HEK293 (cell line): ENCODE measurements at regions not wholly inside any gene's neighbourhood (a gene's known extent, or its start where the extent isn't known, plus 50 kb on each side); places are given as distances from the start of the nearest gene placed in this dataset.
"Not testable (repeated sequence)": the region's sequence is repeated elsewhere in the genome, so short reads cannot be mapped to it uniquely, and the experiment has no call there.

Source experiments
- CTCF ChIA-PET: fragments of 350-600 bp; formaldehyde crosslinking; extraction: SDS; loops from one replicate; lab custom pipeline; 2021; ENCODE audit warnings: antibody characterized with exemption; lab: Yijun Ruan, JAX
- POLR2A ChIA-PET: fragments of 300-600 bp; formaldehyde crosslinking; extraction: SDS; loops from one replicate; lab custom pipeline; 2020; ENCODE audit warnings: antibody characterized with exemption, inconsistent platforms; lab: Yijun Ruan, JAX
- H3K27ac ChIP-seq: fragments of 200-500 bp; sonication (Bioruptor generic); 2 replicates; pipeline ENCODE4 v1.5.1; 2014; ENCODE audit warnings: low read depth, low read length, control low read depth, inconsistent platforms; ENCODE audit errors: extremely low read depth
- H3K36me3 ChIP-seq, 2 experiments: fragments of 200-500 bp in 1 of 2; sonication (Bioruptor generic) in 1 of 2; 1 replicate in 1 of 2; 2 replicates in 1 of 2; pipeline ENCODE4 v1.5.1; 2014 to 2017; ENCODE audit warnings: inconsistent platforms in 2 of 2, low read length in 2 of 2; ENCODE audit not compliant: control insufficient read depth in 2 of 2, insufficient read depth in 1 of 2
- H3K4me1 ChIP-seq: fragments of 200-500 bp; sonication (Bioruptor generic); 2 replicates; pipeline ENCODE4 v1.5.1; 2014; ENCODE audit warnings: mild to moderate bottlenecking, low read length, inconsistent platforms; ENCODE audit not compliant: control insufficient read depth, insufficient read depth
- H3K4me3 ChIP-seq: 2 replicates; pipeline ENCODE4 v1.5.1; 2011; ENCODE audit warnings: low read depth, mild to moderate bottlenecking, control low read depth, low read length, moderate library complexity
- H3K9me3 ChIP-seq: fragments of 200-500 bp; sonication (Bioruptor generic); 2 replicates; pipeline ENCODE4 v1.5.1; 2014; ENCODE audit warnings: low read depth, low read length, inconsistent platforms; ENCODE audit not compliant: control insufficient read depth, insufficient read depth
- GLI4 ChIP-seq: fragments of 450-650 bp; formaldehyde crosslinking; IDR thresholded peaks from 2 replicates; pipeline ENCODE4 v1.5.1; 2016; ENCODE audit warnings: missing biosample characterization, missing genetic modification characterization
- REPIN1 ChIP-seq: fragments of 450-650 bp; formaldehyde crosslinking; IDR thresholded peaks from 2 replicates; pipeline ENCODE4 v1.5.1; 2017; ENCODE audit warnings: missing biosample characterization, missing genetic modification characterization, low read depth
- WT1 ChIP-seq: fragments of 450-650 bp; formaldehyde crosslinking; IDR thresholded peaks from 2 replicates; pipeline ENCODE4 v1.5.1; 2016; ENCODE audit warnings: missing biosample characterization, missing genetic modification characterization
- ZBTB11 ChIP-seq: fragments of 450-650 bp; formaldehyde crosslinking; conservative IDR thresholded peaks from 2 replicates; pipeline ENCODE4 v1.5.1; 2016; ENCODE audit warnings: low read depth, missing biosample characterization, missing genetic modification characterization
- ZNF112 ChIP-seq: fragments of 450-650 bp; formaldehyde crosslinking; IDR thresholded peaks from 2 replicates; pipeline ENCODE4 v1.5.0; 2017; ENCODE audit warnings: missing biosample characterization, missing genetic modification characterization
- ZNF24 ChIP-seq: fragments of 450-650 bp; formaldehyde crosslinking; IDR thresholded peaks from 2 replicates; pipeline ENCODE4 v1.5.1; 2016; ENCODE audit warnings: missing biosample characterization, missing genetic modification characterization
- ZNF248 ChIP-seq: fragments of 450-650 bp; formaldehyde crosslinking; IDR thresholded peaks from 2 replicates; pipeline ENCODE4 v1.5.1; 2017; ENCODE audit warnings: missing biosample characterization, missing genetic modification characterization
- ZNF362 ChIP-seq: fragments of 450-650 bp; formaldehyde crosslinking; IDR thresholded peaks from 2 replicates; pipeline ENCODE4 v1.5.1; 2016; ENCODE audit warnings: missing biosample characterization, missing genetic modification characterization
- ZNF571 ChIP-seq: fragments of 450-650 bp; formaldehyde crosslinking; IDR thresholded peaks from 2 replicates; pipeline ENCODE4 v1.5.0; 2017; ENCODE audit warnings: missing biosample characterization, missing genetic modification characterization
- ZNF624 ChIP-seq: fragments of 450-650 bp; formaldehyde crosslinking; IDR thresholded peaks from 2 replicates; pipeline ENCODE4 v1.5.1; 2017; ENCODE audit warnings: missing biosample characterization, missing genetic modification characterization
- ZNF692 ChIP-seq: fragments of 450-650 bp; formaldehyde crosslinking; IDR thresholded peaks from 2 replicates; pipeline ENCODE4 v1.5.1; 2016; ENCODE audit warnings: missing biosample characterization, missing genetic modification characterization
- ZNF76 ChIP-seq: fragments of 450-650 bp; formaldehyde crosslinking; IDR thresholded peaks from 2 replicates; pipeline ENCODE4; 2016; ENCODE audit warnings: low read depth, missing biosample characterization, missing genetic modification characterization, borderline replicate concordance
- ZSCAN30 ChIP-seq: fragments of 450-650 bp; IDR thresholded peaks from 2 replicates; pipeline ENCODE4 v1.5.1; 2018; ENCODE audit warnings: missing biosample characterization, mild to moderate bottlenecking, missing genetic modification characterization, moderate library complexity

- no peak for TF ChIP-seq ZBTB11 (tag by site-specific recombination)
- TF ChIP-seq ZNF692 (tag by site-specific recombination), result no peak
- no peak for TF ChIP-seq ZNF362 (tag by site-specific recombination)
- no peak for TF ChIP-seq ZSCAN30
- TF ChIP-seq ZNF624 (tag by site-specific recombination), result no peak
- no peak for TF ChIP-seq ZNF112 (tag by site-specific recombination)
These were observed 832.4 kb downstream of the STIM2 start (continued) for GRCh38 chr4:27692868-27693634.

GRCh38 chr4:27696257-27696656 is 835.6 kb downstream of the STIM2 start:
- H3K4me1 ChIP-seq, H3K27ac ChIP-seq, H3K9me3 ChIP-seq, H3K4me3 ChIP-seq, POLR2A ChIA-PET, H3K36me3 ChIP-seq: not testable (repeated sequence)
- CTCF ChIA-PET, result interaction anchor here (1.2 kb wide), 1 partner anchor 11 kb away, joined by 3 read pairs; no protein-coding TSS in a partner anchor

- ChIA-PET CTCF (interaction anchor here (1.0 kb wide), 1 partner anchor 17 kb away, joined by 4 read pairs; no protein-coding TSS in a partner anchor), POLR2A (no interaction called here)
- no peak overlapping the region for H3K4me3 ChIP-seq
- no peaks in the 10 kb centered on the region for H3K9me3 ChIP-seq
- H3K4me1 ChIP-seq, result no peaks in the 10 kb centered on the region
- TF ChIP-seq GLI4 (tag by site-specific recombination) (no peak), ZNF248 (no peak), ZNF571 (tag by site-specific recombination) (no peak), WT1 (tag by site-specific recombination) (no peak), ZNF76 (tag by site-specific recombination) (no peak), ZNF24 (no peak), REPIN1 (no peak)
- H3K36me3 ChIP-seq, result no peaks in the 10 kb centered on the region
- H3K27ac ChIP-seq, result no peak overlapping the region
These were observed 841.0 kb downstream of the STIM2 start for GRCh38 chr4:27701606-27702005.
